SIG-M5 treated with dmso at 0.1 percent for 504 hours (cell line): ENCODE measurements at regions not wholly inside any gene's neighbourhood (a gene's known extent, or its start where the extent isn't known, plus 50 kb on each side); places are given as distances from the start of the nearest gene placed in this dataset.

Experiments used
- DNase-seq: peaks from one replicate; lab custom pipeline; 2025; ENCODE audit not compliant: unreplicated experiment; lab: John Stamatoyannopoulos, UW

GRCh38 chr3:30258426-30259392 is 347.7 kb upstream of the TGFBR2 start:
- DNase-seq, result no peak

GRCh38 chr3:30259730-30260129 is 346.7 kb upstream of the TGFBR2 start:
- no peak for DNase-seq

GRCh38 chr3:30260762-30261161 is 345.6 kb upstream of the TGFBR2 start:
- no peak for DNase-seq

- no peak for DNase-seq
These were observed 343.0 kb upstream of the TGFBR2 start for GRCh38 chr3:30263238-30263924.

GRCh38 chr3:30263925-30264313 is 342.5 kb upstream of the TGFBR2 start:
- no peak for DNase-seq

GRCh38 chr3:30266524-30266923 is 339.9 kb upstream of the TGFBR2 start:
- no peak for DNase-seq

- no peak for DNase-seq
These were observed 338.1 kb upstream of the TGFBR2 start for GRCh38 chr3:30268288-30268687.

- DNase-seq, result peak; percentile 93
These were observed 336.5 kb upstream of the TGFBR2 start for GRCh38 chr3:30269751-30270445.

- DNase-seq, result no peak
These were observed 334.6 kb upstream of the TGFBR2 start for GRCh38 chr3:30271781-30272180.

GRCh38 chr3:30273304-30274072 is 332.9 kb upstream of the TGFBR2 start:
- no peak for DNase-seq

- no peak for DNase-seq
These were observed 328.9 kb upstream of the TGFBR2 start for GRCh38 chr3:30277494-30277893.

GRCh38 chr3:30281526-30281925 is 324.9 kb upstream of the TGFBR2 start:
- DNase-seq, result no peak

GRCh38 chr3:30282154-30282696 is 324.2 kb upstream of the TGFBR2 start:
- no peak for DNase-seq

GRCh38 chr3:30285188-30286006 is 321.0 kb upstream of the TGFBR2 start:
- no peak for DNase-seq

- DNase-seq, result no peak
These were observed 320.3 kb upstream of the TGFBR2 start for GRCh38 chr3:30286007-30286669.

- no peak for DNase-seq
These were observed 319.6 kb upstream of the TGFBR2 start for GRCh38 chr3:30286811-30287210.

GRCh38 chr3:30288830-30289229 is 317.6 kb upstream of the TGFBR2 start:
- no peak for DNase-seq

- no peak for DNase-seq
These were observed 317.1 kb upstream of the TGFBR2 start for GRCh38 chr3:30289324-30289723.

GRCh38 chr3:30289766-30290165 is 316.6 kb upstream of the TGFBR2 start:
- no peak for DNase-seq
